ELR (cell line): ENCODE measurements at regions not wholly inside any gene's neighbourhood (a gene's known extent, or its start where the extent isn't known, plus 50 kb on each side); places are given as distances from the start of the nearest gene placed in this dataset.
"Not testable (repeated sequence)": the region's sequence is repeated elsewhere in the genome, so short reads cannot be mapped to it uniquely, and the experiment has no call there.

ENCODE experiments used
- DNase-seq: peaks from one replicate; pipeline ENCODE4 v3.0.0-alpha.2; 2015; ENCODE audit warnings: low read depth

DNA sequence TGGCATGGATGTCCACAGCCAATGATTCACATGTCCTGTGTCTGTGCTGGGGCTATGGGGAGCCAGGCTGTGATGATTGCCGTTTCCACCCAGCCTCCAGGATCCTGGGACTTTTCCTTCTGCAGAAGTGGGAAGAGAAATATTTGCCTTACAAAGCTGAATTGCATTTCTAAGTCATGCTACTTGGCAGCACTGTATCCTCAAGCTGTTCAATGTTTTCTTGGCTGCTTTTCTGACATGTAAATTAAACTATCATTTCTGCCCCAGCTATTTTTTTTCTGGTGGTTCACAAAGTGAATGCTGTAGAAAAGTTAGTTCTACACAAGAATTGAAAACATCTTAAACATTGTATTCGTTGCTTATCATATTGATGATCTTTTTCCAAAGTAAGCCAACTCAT is 51.9 kb upstream of the TCERG1L start:
- DNase-seq, result no peak

DNA sequence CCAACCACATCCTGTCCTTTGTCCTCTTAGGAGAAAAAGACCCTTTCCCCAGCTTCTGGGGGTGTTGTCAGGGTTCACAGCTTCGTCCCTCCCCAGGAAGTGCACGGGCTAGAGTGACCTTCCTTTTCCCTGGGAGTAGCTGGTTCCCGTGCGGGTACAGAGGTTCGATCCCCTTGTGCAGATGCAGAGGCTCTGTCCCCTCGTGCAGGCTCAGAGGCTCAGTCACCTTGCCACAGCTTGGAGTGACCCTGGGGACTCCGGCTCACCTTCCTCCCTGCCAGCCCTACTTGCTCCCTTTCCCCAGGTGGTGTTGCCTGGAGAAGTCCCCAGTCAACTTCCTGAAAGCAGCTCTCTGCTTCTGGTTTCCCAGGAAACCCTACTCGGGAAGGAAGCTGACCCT is 60.0 kb upstream of the TCERG1L start:
- no peak for DNase-seq

GRCh38 chr10:131381576-131381975 is 70.1 kb upstream of the TCERG1L start:
- no peak for DNase-seq

DNA sequence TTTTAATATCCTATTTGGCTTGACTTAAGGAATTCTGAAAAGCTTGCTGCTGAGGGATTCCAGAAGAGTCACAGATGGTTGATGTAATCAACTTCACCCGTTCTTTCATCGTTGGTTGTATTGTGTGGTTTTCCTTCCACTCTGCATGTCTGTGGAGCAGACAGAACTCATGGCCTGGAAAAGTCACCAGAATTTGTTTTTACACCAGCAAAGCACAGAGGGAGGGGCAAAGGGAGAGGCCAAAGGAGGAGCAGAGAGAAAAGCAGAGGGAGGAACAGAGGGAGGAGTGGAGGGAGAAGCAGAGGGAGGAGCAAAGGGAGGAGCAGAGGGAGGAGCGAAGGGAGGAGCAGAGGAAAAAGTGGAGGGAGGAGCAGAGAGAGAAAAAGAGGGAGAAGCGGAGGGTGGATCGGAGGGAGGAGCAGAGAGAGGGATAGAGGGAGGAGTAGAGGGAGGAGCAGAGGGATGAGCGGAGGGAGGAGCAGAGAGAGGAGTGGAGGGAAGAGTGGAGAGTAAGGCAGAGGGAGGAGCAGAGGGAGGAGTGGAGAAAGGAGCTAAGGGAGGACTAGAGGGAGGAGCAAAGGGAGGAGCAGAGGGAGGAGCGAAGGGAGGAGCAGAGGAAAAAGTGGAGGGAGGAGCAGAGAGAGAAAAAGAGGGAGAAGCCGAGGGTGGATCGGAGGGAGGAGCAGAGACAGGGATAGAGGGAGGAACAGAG is 73.8 kb upstream of the TCERG1L start:
- DNase-seq, result not testable (repeated sequence)

DNA sequence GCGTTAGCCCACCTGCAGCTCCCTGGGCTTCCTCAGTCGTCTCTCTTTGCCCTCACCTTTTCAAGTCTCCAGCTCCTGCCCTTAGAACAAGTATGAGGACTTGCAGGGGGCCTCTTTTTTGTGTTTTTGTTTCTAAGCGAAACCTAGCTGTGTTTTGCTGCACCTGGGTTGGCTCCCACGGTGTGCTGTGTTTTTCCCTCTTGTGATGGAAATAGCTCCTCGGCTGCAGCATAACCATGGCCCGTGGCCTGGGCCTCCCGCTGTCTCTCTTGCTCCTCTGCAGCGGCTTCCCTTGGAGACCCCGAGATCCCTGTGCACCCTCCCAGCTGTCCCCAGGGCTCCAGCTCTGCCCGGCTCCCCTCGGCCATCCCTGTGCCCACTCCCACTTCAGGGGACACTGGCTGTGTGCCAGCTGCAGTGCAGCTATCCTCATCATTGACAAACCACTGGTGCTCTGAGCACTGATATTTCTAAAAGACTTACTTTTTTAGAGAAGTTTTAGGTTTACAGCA is 75.6 kb upstream of the TCERG1L start:
- DNase-seq, result no peak

- DNase-seq, result no peak
Observed at GRCh38 chr10:131391936-131392335, 80.4 kb upstream of the TCERG1L start.

DNA sequence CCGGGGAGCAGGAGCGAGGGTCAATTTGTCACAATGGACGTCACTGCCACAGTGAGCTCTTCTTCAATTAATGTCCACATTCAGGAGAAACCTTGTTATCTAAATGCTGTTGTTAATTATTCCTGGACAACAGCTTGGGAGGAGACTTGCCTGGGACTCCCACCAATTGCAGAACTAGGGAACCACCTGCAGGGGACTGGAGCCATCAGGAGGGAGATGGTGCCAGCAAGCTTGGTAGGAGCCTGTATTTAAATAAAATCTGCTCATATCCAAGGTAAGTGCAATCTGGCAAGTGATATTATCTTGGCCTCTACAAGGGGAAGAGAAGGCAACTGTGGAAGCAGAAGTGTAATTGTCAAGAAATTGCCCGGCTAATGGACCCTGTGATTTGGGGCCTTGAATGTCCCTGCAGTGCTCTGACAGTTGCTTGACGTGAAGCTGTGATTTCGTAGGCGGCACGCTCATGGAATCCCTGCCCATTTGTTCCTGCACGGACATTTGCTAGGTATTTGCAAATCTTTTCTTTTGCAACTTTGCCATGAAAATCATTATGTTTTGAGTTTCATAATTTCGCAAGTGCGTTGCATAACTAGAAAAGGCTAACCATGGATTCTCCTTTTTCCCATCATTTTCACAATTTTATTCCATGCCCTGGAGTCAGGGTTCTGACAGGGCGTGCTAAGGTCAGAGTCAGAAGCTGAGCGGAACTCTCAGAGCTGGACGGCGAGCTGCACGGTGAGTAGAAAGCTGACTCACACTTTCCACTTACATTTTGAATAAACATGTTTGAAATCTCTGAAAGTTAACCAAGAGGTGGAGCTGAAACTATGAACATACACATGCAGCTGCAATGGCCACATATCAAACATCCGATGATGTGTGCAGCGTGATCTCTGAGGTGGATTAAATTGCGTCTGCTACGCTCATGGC is 84.9 kb upstream of the TCERG1L start:
- DNase-seq, result no peak

- no peak for DNase-seq
Observed at GRCh38 chr10:131398166-131398565, 86.6 kb upstream of the TCERG1L start.

DNA sequence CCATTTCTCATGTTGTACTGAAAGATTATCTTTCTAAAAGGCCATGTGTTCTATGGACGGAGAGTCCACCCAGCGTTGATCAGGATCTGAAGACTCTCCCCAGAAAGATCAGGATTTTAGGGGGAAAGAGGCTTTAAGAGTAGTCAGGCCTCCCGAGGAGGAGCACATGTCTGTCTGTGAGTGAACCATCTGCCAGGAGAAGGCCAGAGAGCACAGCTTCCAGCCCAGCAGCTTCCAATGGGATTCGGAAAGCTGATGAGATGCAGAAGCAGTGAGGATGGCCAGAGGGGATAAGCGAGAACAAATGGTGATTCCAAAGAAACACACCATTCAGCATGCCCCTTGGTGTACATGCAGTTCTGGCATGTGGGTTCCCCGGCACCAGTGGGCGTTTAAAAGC is 88.5 kb upstream of the TCERG1L start:
- no peak for DNase-seq

DNA sequence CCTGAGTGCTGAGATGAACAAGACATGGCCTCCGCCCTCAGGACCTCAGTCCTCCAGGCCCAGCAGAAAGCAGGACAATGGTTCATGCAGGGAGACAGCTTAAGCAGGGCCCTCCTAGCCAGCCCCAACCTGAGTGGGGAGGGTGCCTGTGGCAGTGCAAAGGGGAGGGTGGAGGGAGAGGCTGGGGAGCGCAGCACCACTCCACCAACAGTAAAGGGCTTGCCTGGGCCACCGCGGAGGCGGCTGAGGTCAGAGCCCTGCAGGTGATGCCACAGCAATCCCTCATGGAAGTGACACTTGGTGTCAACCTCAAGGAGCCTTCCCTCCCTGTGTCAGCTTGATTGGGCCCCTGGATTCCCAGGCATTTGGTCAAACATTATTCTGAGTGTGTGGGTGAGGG is 89.0 kb upstream of the TCERG1L start:
- DNase-seq, result no peak

DNA sequence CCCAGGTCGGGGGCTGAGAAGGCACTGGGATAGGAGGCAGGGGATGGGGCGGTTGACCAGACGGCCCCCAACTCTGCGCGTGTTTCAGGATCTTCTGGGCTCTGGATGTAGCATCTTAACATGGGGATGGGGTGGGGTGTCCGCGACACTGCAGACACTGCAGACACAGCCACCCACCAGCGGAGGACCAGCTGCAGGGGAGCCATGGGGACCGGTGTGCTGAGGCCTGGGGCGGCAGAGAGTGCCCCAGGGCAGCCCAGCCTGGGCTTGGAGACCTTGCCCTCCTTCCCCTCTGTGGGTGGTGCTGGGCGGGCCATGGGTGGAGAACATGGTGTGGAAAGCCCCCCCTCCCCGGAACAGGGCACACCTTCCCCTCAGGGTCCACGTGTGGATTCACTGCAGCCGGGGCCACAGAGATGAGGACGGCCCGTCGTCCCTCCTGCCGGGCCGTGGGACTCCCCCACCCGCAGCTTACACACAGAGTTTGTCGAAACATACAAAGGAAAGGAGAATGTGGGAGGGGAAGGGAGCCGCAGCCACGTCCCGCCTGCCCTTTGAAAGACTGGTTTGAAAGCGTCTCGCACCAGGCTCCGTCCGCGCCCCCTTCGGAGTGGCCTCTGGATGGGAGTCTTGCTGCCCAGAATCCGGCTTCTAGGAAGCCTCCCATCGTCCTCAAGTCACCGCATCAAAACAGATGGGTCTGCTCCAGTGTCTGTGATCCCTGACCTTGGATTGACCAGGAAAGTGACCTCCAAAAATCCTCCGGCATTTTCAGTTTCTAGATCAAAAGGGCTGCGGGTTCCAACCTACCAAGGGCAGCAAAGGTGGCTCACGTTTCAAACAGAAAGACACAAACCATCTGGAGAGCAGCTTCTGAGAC is 91.5 kb upstream of the TCERG1L start:
- no peak for DNase-seq

GRCh38 chr10:131403936-131404335 is 92.4 kb upstream of the TCERG1L start:
- no peak for DNase-seq

DNA sequence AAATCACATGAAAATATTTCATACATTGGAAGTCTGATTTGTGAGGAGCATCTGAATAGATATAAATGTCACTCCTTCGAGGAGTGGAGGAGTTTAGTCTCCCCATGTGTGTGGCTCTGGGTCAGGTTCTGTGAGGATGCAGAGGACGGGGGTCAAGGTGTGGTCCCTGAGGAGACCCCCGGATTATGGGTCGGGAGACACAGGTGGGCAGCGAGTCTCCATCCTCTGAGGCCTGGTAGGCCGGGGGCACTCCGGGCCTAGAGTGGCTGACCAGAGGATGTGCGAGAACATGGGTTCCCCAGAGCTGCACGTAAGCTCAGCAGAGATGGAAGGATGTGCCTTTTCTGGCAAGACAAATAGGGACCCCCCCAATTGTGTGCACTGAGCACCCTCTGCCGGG is 93.4 kb upstream of the TCERG1L start:
- DNase-seq, result no peak

DNA sequence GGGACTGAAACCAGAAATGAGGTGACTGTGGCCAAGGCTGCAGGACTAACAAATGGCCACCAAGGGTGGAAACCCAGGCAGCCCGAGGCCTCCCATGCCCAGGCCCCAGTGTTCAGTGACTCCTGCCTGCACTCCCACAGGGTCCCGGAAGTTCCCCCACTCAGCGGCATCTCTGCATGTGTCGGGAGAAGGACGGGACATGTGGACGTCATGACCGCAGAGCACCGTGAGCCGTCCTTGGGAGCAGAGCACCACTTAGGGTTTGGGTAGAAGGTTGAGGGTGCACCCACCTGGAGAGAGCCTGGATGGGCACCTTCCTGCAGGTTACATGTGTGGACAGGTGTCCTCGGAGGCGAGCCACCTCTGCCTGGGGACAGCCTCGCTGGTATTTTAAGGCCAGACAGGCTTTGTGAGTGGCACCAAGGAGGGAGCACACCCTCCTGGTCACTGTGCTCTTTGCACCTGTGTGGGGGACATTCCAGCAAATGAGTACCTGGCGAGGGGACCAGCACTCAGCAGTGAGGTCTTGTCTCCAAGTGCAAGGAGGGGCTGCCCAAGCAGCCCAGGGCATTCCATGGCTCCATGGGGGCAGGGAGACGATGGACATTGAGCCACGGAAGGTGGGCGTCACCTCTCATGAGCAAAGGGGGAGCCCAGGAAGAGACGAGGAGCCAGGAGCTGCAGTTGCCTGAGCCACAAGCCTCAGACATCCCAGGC is 95.3 kb upstream of the TCERG1L start:
- no peak for DNase-seq

- DNase-seq, result no peak
Observed at GRCh38 chr10:131418681-131419080, 107.2 kb upstream of the TCERG1L start.

- no peak for DNase-seq
Observed at GRCh38 chr10:131419797-131420196, 108.3 kb upstream of the TCERG1L start.

DNA sequence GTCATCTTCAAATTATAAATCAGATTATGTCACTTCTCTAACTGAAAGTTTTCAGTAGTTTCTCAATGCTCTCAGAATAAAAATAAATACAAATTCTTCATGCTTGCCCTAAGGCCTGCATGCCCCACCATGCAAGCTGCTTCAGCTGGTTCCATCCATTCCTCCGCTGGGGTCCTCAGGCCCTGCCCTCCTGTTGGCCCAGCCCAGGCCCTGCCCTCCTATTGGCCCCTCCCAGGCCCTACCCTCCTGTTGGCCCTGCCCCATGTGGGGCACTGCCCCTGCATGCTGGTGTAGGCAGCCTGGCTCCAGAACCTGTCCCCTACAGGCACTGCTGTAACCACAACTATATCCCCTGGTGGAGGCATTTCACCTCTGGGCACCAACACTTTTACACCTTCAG is 109.3 kb upstream of the TCERG1L start:
- no peak for DNase-seq

GRCh38 chr10:131421381-131421780 is 109.9 kb upstream of the TCERG1L start:
- DNase-seq, result no peak

DNA sequence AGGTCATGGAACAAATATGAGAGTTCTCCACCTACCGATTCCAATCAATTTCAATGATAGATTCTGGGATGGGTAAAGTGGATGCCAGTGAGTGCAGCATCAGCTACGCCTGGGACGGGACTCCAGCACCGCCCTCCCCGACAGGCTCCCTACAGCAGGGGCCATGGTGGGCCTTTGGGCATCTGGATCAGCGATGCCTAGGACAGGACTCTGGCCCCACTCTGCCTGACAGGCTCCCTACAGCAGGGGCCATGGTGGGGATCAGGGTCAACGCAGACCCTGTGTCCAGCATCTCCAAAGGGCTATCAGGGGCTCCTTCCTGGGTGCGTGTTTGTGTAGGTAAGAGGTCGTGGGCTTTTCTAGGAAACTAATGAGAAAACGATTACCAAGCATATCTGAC is 111.2 kb upstream of the TCERG1L start:
- DNase-seq, result no peak

DNA sequence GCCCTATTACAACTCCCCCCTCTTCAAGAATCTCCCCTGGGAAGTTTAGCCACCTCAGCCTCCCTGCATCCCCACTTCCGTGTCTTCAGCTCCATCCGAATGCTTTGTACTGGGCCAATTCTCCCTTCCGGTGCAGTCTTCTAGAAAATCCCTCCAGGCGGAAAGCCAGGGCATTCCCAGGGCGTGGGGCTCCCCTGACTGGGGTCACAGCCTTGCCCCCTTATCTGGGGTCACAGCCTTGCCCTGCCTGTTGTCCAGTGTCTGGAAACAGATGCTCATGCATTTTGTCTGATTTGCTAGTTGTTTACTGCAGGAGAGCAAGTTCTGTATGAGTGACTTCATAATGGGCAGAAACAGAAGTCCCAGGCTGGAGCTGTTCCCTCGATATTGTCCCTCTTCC is 112.5 kb upstream of the TCERG1L start:
- DNase-seq, result no peak

DNA sequence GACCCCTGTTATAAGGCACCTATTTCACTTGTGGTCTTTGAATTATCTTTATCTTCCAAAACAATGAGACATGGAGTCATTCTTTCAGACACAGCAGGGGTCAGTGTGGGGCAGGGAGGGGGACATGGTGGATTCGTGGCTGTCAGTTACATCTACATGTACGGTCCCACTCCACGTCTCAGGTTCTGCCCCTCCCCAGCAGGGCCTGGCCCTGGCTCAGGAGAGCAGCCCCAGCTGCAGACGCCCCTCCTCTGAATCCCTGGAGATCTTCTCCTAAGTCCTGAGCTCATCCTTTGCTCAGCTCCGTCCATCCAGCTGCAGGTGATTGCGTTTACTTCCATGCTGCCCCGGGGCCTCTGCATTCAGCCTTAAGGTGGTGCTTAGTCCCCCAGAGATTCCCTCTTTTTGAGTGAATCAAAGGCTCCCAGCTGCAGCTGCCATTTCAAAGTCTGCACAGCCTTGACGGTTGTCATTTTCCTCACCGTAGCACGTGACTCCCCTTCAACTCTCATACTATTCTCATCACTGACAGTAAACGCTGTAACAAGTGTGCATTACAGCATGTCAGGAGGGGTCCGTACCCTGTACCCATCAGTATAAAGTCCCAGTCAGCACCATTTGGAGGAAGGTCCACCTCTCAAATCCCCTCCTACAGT is 113.4 kb upstream of the TCERG1L start:
- DNase-seq, result no peak
